Uterus (tissue), 2 donors: ENCODE measurements at regions not wholly inside any gene's neighbourhood (a gene's known extent, or its start where the extent isn't known, plus 50 kb on each side); places are given as distances from the start of the nearest gene placed in this dataset.

Experiments used
- CTCF ChIP-seq, 4 experiments: fragments of 200-600 bp in 2 of 4; fragments of 450-650 bp in 2 of 4; sonication (generic) in 2 of 4; IDR thresholded peaks; one replicate each; pipeline ENCODE4 v1.5.1; 2016 to 2019; ENCODE audit warnings: antibody characterized with exemption in 4 of 4, mild to moderate bottlenecking in 2 of 4, moderate library complexity in 1 of 4
- POLR2A ChIP-seq, 2 donors: fragments of 450-650 bp; IDR thresholded peaks; one replicate each; pipeline ENCODE4 v1.6.1; 2016; ENCODE audit warnings: antibody characterized with exemption in 2 of 2, mild to moderate bottlenecking in 1 of 2, moderate library complexity in 1 of 2

GRCh38 chr14:29054119-29054518 is 287.5 kb downstream of the FOXG1 start:
- TF ChIP-seq CTCF (IDR thresholded peaks at IDR 0.05) (no peak), POLR2A (IDR thresholded peaks at IDR 0.05) (no peak)
